WTC11 (cell line): ENCODE measurements at regions not wholly inside any gene's neighbourhood (a gene's known extent, or its start where the extent isn't known, plus 50 kb on each side); places are given as distances from the start of the nearest gene placed in this dataset.
"Not testable (repeated sequence)": the region's sequence is repeated elsewhere in the genome, so short reads cannot be mapped to it uniquely, and the experiment has no call there.

Experiments
- ATAC-seq: fragments of 200-7000 bp; cut with Tn5 transposase; 2 replicates; pipeline ENCODE4 v1.10.0; 2021; ENCODE audit warnings: mild to moderate bottlenecking, moderate library complexity
- CTCF ChIA-PET: fragments of 300-600 bp; sonication (Branson Sonifier 250); formaldehyde crosslinking; loops from one replicate; lab custom pipeline; 2021; ENCODE audit warnings: antibody characterized with exemption; lab: Charles Lee
- POLR2A ChIA-PET: fragments of 350-600 bp; sonication (Branson Sonifier 250); formaldehyde crosslinking; loops from one replicate; lab custom pipeline; 2021; ENCODE audit warnings: antibody characterized with exemption; lab: Charles Lee
- DNase-seq: peaks from one replicate; pipeline ENCODE4 v3.0.0; 2021; ENCODE audit warnings: low spot score
- H3K27ac Mint-ChIP-seq: 2 replicates; pipeline ENCODE4 v1.8.0; 2021; ENCODE audit warnings: mixed read lengths
- H3K27me3 Mint-ChIP-seq: 2 replicates; pipeline ENCODE4 v1.8.0; 2021; ENCODE audit warnings: low read depth, mild to moderate bottlenecking, moderate library complexity, mixed read lengths
- H3K36me3 Mint-ChIP-seq: 2 replicates; pipeline ENCODE4 v1.8.0; 2021; ENCODE audit warnings: mixed read lengths
- H3K4me1 Mint-ChIP-seq: 2 replicates; pipeline ENCODE4 v1.8.0; 2022; ENCODE audit warnings: mixed read lengths
- H3K4me3 Mint-ChIP-seq: 2 replicates; pipeline ENCODE4 v1.8.0; 2021; ENCODE audit warnings: mild to moderate bottlenecking, moderate library complexity, mixed read lengths
- H3K9me3 Mint-ChIP-seq: 2 replicates; pipeline ENCODE4 v1.8.0; 2021; ENCODE audit warnings: mixed read lengths
- ETV6 ChIP-seq: sonication (generic); formaldehyde crosslinking; IDR thresholded peaks from 2 replicates; pipeline ENCODE4 v1.8.1; 2022; ENCODE audit warnings: mild to moderate bottlenecking, missing genetic modification reagents
- FOXJ3 ChIP-seq: sonication (generic); formaldehyde crosslinking; IDR thresholded peaks from 2 replicates; pipeline ENCODE4 v1.9.0; 2021; ENCODE audit warnings: missing genetic modification reagents, mild to moderate bottlenecking, borderline replicate concordance
- GTF2I ChIP-seq: fragments of 250-450 bp; sonication (Bioruptor Pico); conservative IDR thresholded peaks from 2 replicates; pipeline ENCODE4 v1.4.0; 2021; ENCODE audit warnings: mild to moderate bottlenecking
- JAZF1 ChIP-seq: fragments of 250-450 bp; sonication (Bioruptor Pico); IDR thresholded peaks from 2 replicates; pipeline ENCODE4 v1.9.0; 2021; ENCODE audit warnings: moderate library complexity, mild to moderate bottlenecking, inconsistent platforms
- NR3C1 ChIP-seq: sonication (generic); formaldehyde crosslinking; conservative IDR thresholded peaks from 2 replicates; pipeline ENCODE4 v1.8.1; 2023; ENCODE audit warnings: low read depth, mild to moderate bottlenecking, missing genetic modification reagents
- ZNF138 ChIP-seq: sonication (generic); formaldehyde crosslinking; conservative IDR thresholded peaks from 2 replicates; pipeline ENCODE4 v1.8.1; 2022; ENCODE audit warnings: mild to moderate bottlenecking, moderate library complexity, missing genetic modification reagents
- ZNF396 ChIP-seq: fragments of 250-450 bp; sonication (Bioruptor Pico); IDR thresholded peaks from 2 replicates; pipeline ENCODE4 v1.8.0; 2021; ENCODE audit warnings: mild to moderate bottlenecking, moderate library complexity, borderline replicate concordance
- ZNF671 ChIP-seq: fragments of 250-450 bp; sonication (Bioruptor Pico); IDR thresholded peaks from 2 replicates; pipeline ENCODE4 v1.8.0; 2021; ENCODE audit warnings: mild to moderate bottlenecking
- TF ChIP-seq, protein P1 (sequence below): sonication (generic); formaldehyde crosslinking; IDR thresholded peaks from 2 replicates; pipeline ENCODE4 v1.8.1; 2023; ENCODE audit warnings: mild to moderate bottlenecking, missing genetic modification reagents
- TF ChIP-seq, protein P2 (sequence below): sonication (generic); formaldehyde crosslinking; conservative IDR thresholded peaks from 2 replicates; pipeline ENCODE4 v1.8.1; 2022; ENCODE audit warnings: mild to moderate bottlenecking, missing genetic modification reagents
- TF ChIP-seq, protein P3 (sequence below): sonication (generic); formaldehyde crosslinking; IDR thresholded peaks from 2 replicates; pipeline ENCODE4 v1.8.1; 2023; ENCODE audit warnings: mild to moderate bottlenecking, missing genetic modification reagents, moderate library complexity
- TF ChIP-seq, protein P4 (sequence below): fragments of 250-450 bp; sonication (Bioruptor Pico); IDR thresholded peaks from 2 replicates; pipeline ENCODE4 v1.9.0; 2021; ENCODE audit warnings: moderate library complexity, mild to moderate bottlenecking, inconsistent platforms, borderline replicate concordance

DNA sequence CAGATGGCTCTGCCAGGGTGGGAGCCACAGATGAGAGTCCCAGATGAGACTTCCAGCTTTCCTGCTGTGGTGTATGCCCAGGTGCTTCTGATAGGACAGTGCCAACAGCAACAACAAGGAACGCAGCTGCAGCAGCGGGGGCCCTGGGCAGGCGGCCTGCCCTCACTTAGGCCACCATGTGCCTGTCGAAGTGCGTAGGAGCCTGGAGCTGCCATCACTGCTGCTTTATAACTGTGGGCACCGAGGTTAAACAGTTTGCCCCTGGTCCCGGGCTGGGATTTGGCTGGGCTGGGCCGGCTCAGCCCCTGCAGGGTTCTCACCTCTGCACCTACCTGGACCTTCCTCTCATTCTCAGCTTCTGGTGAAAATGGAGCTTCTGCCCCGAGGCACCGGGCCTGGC, 54.4 kb upstream of the LRPAP1 start:
- DNase-seq, H3K4me1 Mint-ChIP-seq, H3K9me3 Mint-ChIP-seq, H3K27ac Mint-ChIP-seq, H3K4me3 Mint-ChIP-seq, H3K27me3 Mint-ChIP-seq, ATAC-seq, CTCF ChIA-PET, POLR2A ChIA-PET, H3K36me3 Mint-ChIP-seq: not testable (repeated sequence)

DNA sequence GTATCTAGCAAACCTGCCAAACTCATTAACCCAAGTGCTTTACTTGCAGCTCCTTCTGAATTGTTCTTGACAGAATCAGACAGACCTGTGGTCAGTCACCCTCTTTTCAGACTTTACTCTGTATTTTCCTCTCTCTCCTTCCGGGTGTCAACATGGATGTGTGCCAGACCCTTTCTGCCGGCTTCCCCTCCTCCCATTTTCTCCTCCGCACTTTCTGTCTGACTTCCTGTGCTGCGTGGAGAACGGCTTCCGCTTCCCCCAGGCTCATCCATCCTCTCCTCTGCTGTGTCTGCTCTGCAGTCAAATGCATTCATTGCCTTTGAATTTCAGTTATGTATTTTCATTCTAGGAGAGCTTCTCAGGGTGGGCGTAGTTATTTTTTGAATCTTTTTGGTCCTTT, 53.3 kb upstream of the LRPAP1 start:
- POLR2A ChIA-PET, ATAC-seq, H3K4me1 Mint-ChIP-seq, CTCF ChIA-PET, H3K9me3 Mint-ChIP-seq, H3K27ac Mint-ChIP-seq, DNase-seq, H3K36me3 Mint-ChIP-seq, H3K4me3 Mint-ChIP-seq, H3K27me3 Mint-ChIP-seq: not testable (repeated sequence)

DNA sequence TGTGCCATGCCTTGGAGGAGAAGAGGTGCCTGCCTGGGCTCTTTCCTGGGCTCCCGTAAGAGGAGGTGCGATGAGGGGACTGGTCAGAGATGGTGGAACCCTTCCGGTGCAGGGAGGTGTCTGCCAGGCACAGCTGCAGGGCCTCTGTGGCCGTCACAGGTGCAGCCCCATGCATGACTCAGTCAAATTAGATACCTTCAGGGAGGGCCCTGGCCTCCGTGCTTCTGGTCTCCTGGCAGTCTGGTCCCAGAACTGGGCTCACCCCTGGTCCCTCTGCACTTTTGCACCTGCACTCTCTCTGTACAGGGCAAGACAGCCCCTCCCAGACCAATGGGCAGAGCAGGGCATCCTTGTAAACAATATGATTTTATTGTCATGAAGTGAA, 49.9 kb upstream of the LRPAP1 start:
- no peak overlapping the region for H3K27ac Mint-ChIP-seq
- DNase-seq (no peak), ATAC-seq (no peak)
- peaks cover 4% of the 10 kb centered on the region for H3K9me3 Mint-ChIP-seq
- no peak for TF ChIP-seq GTF2I (CRISPR knock-in tag)
- TF ChIP-seq, protein P1, sequence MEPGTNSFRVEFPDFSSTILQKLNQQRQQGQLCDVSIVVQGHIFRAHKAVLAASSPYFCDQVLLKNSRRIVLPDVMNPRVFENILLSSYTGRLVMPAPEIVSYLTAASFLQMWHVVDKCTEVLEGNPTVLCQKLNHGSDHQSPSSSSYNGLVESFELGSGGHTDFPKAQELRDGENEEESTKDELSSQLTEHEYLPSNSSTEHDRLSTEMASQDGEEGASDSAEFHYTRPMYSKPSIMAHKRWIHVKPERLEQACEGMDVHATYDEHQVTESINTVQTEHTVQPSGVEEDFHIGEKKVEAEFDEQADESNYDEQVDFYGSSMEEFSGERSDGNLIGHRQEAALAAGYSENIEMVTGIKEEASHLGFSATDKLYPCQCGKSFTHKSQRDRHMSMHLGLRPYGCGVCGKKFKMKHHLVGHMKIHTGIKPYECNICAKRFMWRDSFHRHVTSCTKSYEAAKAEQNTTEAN (CRISPR knock-in tag), result no peak
- no peak for TF ChIP-seq ZNF671 (CRISPR knock-in tag)
- TF ChIP-seq, protein P2, sequence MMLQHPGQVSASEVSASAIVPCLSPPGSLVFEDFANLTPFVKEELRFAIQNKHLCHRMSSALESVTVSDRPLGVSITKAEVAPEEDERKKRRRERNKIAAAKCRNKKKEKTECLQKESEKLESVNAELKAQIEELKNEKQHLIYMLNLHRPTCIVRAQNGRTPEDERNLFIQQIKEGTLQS (CRISPR knock-in tag), result no peak
- TF ChIP-seq ETV6 (CRISPR knock-in tag), result no peak
- TF ChIP-seq ZNF138 (CRISPR knock-in tag), result no peak
- no peak for TF ChIP-seq JAZF1 (CRISPR knock-in tag)
- TF ChIP-seq FOXJ3 (CRISPR knock-in tag), result no peak
- TF ChIP-seq, protein P3, sequence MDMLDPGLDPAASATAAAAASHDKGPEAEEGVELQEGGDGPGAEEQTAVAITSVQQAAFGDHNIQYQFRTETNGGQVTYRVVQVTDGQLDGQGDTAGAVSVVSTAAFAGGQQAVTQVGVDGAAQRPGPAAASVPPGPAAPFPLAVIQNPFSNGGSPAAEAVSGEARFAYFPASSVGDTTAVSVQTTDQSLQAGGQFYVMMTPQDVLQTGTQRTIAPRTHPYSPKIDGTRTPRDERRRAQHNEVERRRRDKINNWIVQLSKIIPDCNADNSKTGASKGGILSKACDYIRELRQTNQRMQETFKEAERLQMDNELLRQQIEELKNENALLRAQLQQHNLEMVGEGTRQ, result no peak
- TF ChIP-seq NR3C1, result no peak
- TF ChIP-seq ZNF396 (CRISPR knock-in tag), result no peak
- TF ChIP-seq, protein P4, sequence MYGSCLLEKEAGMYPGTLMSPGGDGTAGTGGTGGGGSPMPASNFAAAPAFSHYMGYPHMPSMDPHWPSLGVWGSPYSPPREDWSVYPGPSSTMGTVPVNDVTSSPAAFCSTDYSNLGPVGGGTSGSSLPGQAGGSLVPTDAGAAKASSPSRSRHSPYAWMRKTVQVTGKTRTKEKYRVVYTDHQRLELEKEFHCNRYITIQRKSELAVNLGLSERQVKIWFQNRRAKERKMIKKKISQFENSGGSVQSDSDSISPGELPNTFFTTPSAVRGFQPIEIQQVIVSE (CRISPR knock-in tag), result no peak
- H3K4me1 Mint-ChIP-seq, result no peaks in the 10 kb centered on the region
- ChIA-PET POLR2A (no interaction called here), CTCF (no interaction called here)
- H3K36me3 Mint-ChIP-seq, result no peaks in the 10 kb centered on the region
- peaks cover 3% of the 10 kb centered on the region; the same call in 1 of the 2 replicates for H3K27me3 Mint-ChIP-seq
- H3K4me3 Mint-ChIP-seq, result no peak overlapping the region
